Esophagus squamous epithelium (tissue), 5 donors: ENCODE measurements at regions not wholly inside any gene's neighbourhood (a gene's known extent, or its start where the extent isn't known, plus 50 kb on each side); places are given as distances from the start of the nearest gene placed in this dataset.

Experiments
- DNase-seq: peaks from one replicate; lab custom pipeline; 2025; lab: John Stamatoyannopoulos, UW
- H3K27ac ChIP-seq, 4 donors: fragments of 200-600 bp; sonication (generic); one replicate each; pipeline ENCODE4 v1.5.1; 2016 to 2019; ENCODE audit warnings: mild to moderate bottlenecking in 1 of 4
- H3K27me3 ChIP-seq, 4 donors: fragments of 200-600 bp; sonication (generic); 1 replicate in 3 of 4; 2 replicates in 1 of 4; pipeline versions ENCODE4 v1.5.1 to v1.6.0; 2017 to 2021; ENCODE audit warnings: antibody characterized with exemption in 1 of 4
- H3K36me3 ChIP-seq, 3 donors: fragments of 200-600 bp; sonication (generic); one replicate each; pipeline ENCODE4 v1.5.1; 2016 to 2019
- H3K4me1 ChIP-seq, 3 donors: fragments of 200-600 bp; sonication (generic); one replicate each; pipeline ENCODE4 v1.5.1; 2017 to 2019
- H3K4me3 ChIP-seq, 4 donors: fragments of 200-600 bp; sonication (generic); 1 replicate in 3 of 4; 2 replicates in 1 of 4; pipeline ENCODE4 v1.5.1; 2016 to 2019; ENCODE audit warnings: mild to moderate bottlenecking in 2 of 4, moderate library complexity in 1 of 4
- H3K9me3 ChIP-seq, 3 donors: fragments of 200-600 bp; sonication (generic); one replicate each; pipeline ENCODE4 v1.5.1; 2016 to 2019
- CTCF ChIP-seq, 6 experiments: fragments of 450-650 bp in 4 of 6; fragments of 200-600 bp in 2 of 6; sonication (generic) in 2 of 6; IDR thresholded peaks; one replicate each; pipeline ENCODE4 v1.5.1; 2016 to 2019; ENCODE audit warnings: antibody characterized with exemption in 6 of 6, mild to moderate bottlenecking in 4 of 6, moderate library complexity in 4 of 6
- POLR2A ChIP-seq, 4 donors: fragments of 450-650 bp; IDR thresholded peaks; one replicate each; pipeline ENCODE4 v1.6.1; 2017; ENCODE audit warnings: antibody characterized with exemption in 4 of 4, mild to moderate bottlenecking in 4 of 4, moderate library complexity in 3 of 4
- whole genome bisulfite sequencing, 2 donors: methylation state at CpG; one replicate each; pipeline ENCODE4 v1.1.5; 2018; 5-methylcytosine and 5-hydroxymethylcytosine counted together
- intact Hi-C: fragments of 100-400 bp; cut with DNase I; formaldehyde crosslinking; loops from one replicate; pipeline ENCODE4 v1.15.0; 2022
- donor health status: DM: yes; HTN: yes; CAD: no.

GRCh38 chr17:72321896-72322295 is 201.1 kb downstream of the SOX9 start:
- no peaks in the 10 kb centered on the region for H3K36me3 ChIP-seq
- no peak overlapping the region for H3K27ac ChIP-seq
- H3K4me1 ChIP-seq: no peaks in the 10 kb centered on the region
- no peak for DNase-seq
- peaks cover 0 to 15% (median 0%) of the 10 kb centered on the region in 4 donors for H3K27me3 ChIP-seq
- 81 to 83% methylated on average over 4 of the region's 4 CpGs for WGBS, 2 donors
- no peak overlapping the region for H3K4me3 ChIP-seq
- no peaks in the 10 kb centered on the region for H3K9me3 ChIP-seq
- TF ChIP-seq POLR2A (IDR thresholded peaks at IDR 0.05) (no peak), CTCF (IDR thresholded peaks at IDR 0.05) (no peak)
- intact Hi-C loops: no loop called here

DNA sequence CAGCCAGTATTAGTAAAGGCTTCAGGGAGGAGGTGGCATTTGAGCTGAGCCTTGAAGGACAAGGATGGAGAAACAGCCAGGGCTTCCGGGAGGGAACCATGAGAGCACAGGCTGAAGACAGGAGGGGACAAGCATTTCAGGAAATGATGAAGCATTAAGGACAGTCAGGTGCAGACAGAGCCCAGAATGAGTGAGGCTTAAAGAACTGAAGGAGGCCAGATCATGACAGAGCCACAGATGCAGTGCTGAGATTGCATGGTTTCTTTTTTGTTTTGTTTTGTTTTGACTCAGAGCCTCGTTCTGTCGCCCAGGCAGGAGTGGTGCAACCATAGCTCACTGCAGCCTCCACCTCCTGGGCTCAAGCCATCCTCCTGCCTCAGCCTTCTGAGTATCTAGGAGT is 211.5 kb downstream of the SOX9 start:
- no peak for DNase-seq
- intact Hi-C loops: no loop called here
- no peak overlapping the region for H3K4me3 ChIP-seq
- no peaks in the 10 kb centered on the region for H3K36me3 ChIP-seq
- peaks cover 0 to 9% (median 0%) of the 10 kb centered on the region in 3 donors for H3K4me1 ChIP-seq
- H3K9me3 ChIP-seq: no peaks in the 10 kb centered on the region
- no peak for TF ChIP-seq POLR2A (IDR thresholded peaks at IDR 0.05)
- no peak for TF ChIP-seq CTCF (IDR thresholded peaks at IDR 0.05)
- 36 to 44% methylated on average over 3 of the region's 3 CpGs for WGBS, 2 donors
- H3K27ac ChIP-seq: no peak overlapping the region
- H3K27me3 ChIP-seq: peaks cover 0 to 45% (median 0%) of the 10 kb centered on the region in 4 donors

DNA sequence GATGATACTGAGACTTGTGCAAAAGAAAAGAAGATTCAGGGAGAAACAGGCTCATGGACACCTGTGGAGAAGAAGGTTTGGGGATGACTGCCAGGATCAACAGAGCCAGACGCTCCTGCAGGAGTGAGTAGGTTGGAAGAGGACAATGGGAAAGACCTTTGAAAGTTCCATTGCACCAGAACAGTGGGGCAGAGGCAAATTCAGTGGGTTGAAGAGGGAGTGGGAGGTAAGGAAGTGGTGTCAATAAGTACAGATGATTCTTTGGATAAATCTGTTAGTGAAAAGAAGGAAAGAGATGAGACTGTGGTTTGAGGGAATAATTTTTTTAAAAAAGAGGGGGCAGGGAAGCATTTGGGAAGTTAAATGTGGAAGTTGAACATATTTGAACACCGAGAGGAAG is 212.8 kb downstream of the SOX9 start:
- no peak overlapping the region for H3K27ac ChIP-seq
- peaks cover 0 to 13% (median 0%) of the 10 kb centered on the region in 3 donors for H3K4me1 ChIP-seq
- H3K36me3 ChIP-seq: no peaks in the 10 kb centered on the region
- TF ChIP-seq POLR2A (IDR thresholded peaks at IDR 0.05) (no peak), CTCF (IDR thresholded peaks at IDR 0.05) (no peak)
- WGBS, 2 donors: 63 to 72% methylated on average over 2 of the region's 2 CpGs
- H3K27me3 ChIP-seq: peaks cover 0 to 45% (median 0%) of the 10 kb centered on the region in 4 donors
- no peaks in the 10 kb centered on the region for H3K9me3 ChIP-seq
- H3K4me3 ChIP-seq: no peak overlapping the region
- DNase-seq: no peak
- intact Hi-C loops: no loop called here

GRCh38 chr17:72334205-72334604 is 213.4 kb downstream of the SOX9 start:
- no peak overlapping the region for H3K27ac ChIP-seq
- intact Hi-C loops: no loop called here
- H3K4me1 ChIP-seq: peaks cover 0 to 19% (median 0%) of the 10 kb centered on the region in 3 donors
- DNase-seq: no peak
- H3K36me3 ChIP-seq: no peaks in the 10 kb centered on the region
- no peaks in the 10 kb centered on the region for H3K9me3 ChIP-seq
- WGBS, 2 donors: 64 to 73% methylated on average over 3 of the region's 3 CpGs
- TF ChIP-seq CTCF (IDR thresholded peaks at IDR 0.05) (no peak), POLR2A (IDR thresholded peaks at IDR 0.05) (no peak)
- H3K27me3 ChIP-seq: peaks cover 0 to 45% (median 0%) of the 10 kb centered on the region in 4 donors
- no peak overlapping the region for H3K4me3 ChIP-seq

DNA sequence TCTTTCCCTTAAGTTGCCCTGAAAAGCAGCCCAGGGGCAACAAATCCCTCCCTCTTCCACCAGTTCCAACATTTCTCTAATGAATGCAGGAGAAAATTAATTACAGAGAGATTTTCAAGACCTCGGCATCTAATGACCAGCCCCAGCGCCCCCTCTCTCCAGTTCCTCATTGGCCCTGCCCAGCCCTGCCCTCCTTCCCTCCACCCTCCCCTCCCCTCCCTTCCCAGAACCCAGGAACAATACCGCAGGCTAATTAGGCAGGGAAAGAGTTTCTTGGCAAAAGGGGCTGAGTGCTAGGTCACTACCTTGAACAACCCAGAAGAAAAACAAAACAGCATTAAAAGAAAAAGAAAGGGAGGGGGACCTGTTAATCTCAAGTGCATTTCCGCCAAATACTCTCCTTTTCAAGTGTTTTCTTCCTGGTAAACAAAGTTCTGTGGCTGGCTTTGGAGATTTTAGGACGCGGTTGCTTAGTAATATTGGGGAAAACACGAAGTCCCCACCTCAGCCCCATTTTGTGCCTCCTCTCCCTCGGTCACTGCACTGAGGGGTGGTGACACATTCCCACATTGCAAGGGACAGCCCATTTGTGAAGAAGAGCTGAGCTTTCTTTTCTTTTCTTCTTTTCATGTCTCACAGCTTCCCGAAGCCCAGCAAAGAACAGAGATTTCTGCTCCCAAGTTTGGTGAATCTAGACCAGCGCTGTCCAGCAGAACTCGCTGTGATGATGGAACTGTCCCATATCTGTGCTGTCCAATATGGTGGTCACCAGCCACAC is 215.4 kb downstream of the SOX9 start:
- H3K4me3 ChIP-seq: no peak overlapping the region
- DNase-seq: no peak
- WGBS, 2 donors: 48 to 57% methylated on average over 10 to 11 of the region's 11 CpGs

More for the DNA sequence above, 215.4 kb downstream of the SOX9 start:
- Histone ChIP-seq H3K4me1 (peaks cover 0 to 21% (median 0%) of the 10 kb centered on the region in 3 donors), H3K36me3 (no peaks in the 10 kb centered on the region), H3K27me3 (peaks cover 0 to 45% (median 0%) of the 10 kb centered on the region in 4 donors), H3K27ac (no peak overlapping the region), H3K9me3 (no peaks in the 10 kb centered on the region)
- intact Hi-C loops: no loop called here
- TF ChIP-seq CTCF (IDR thresholded peaks at IDR 0.05): no peak
- TF ChIP-seq POLR2A (IDR thresholded peaks at IDR 0.05): no peak
